HG02623 (cell line): ENCODE measurements at regions not wholly inside any gene's neighbourhood (a gene's known extent, or its start where the extent isn't known, plus 50 kb on each side); places are given as distances from the start of the nearest gene placed in this dataset.

ENCODE experiments used
- ATAC-seq: cut with Tn5 transposase; IDR thresholded peaks from one replicate; pipeline ENCODE4 v1.9.1; 2021; ENCODE audit warnings: moderate library complexity; ENCODE audit not compliant: unreplicated experiment

- no peak for ATAC-seq
Observed at GRCh38 chr18:22040533-22040932, 128.9 kb upstream of the GATA6 start.

GRCh38 chr18:22043837-22044236 lies 125.6 kb upstream of the GATA6 start:
- ATAC-seq = no peak

GRCh38 chr18:22044474-22045220 lies 124.7 kb upstream of the GATA6 start:
- no peak for ATAC-seq

GRCh38 chr18:22045221-22045918 lies 124.0 kb upstream of the GATA6 start:
- no peak for ATAC-seq

GRCh38 chr18:22046473-22046872 lies 122.9 kb upstream of the GATA6 start:
- ATAC-seq = no peak

GRCh38 chr18:22047485-22047884 lies 121.9 kb upstream of the GATA6 start:
- no peak for ATAC-seq

GRCh38 chr18:22048221-22048620 lies 121.2 kb upstream of the GATA6 start:
- no peak for ATAC-seq

GRCh38 chr18:22048932-22049615 lies 120.3 kb upstream of the GATA6 start:
- no peak for ATAC-seq

- no peak for ATAC-seq
Observed at GRCh38 chr18:22052405-22053105, 116.8 kb upstream of the GATA6 start.

- ATAC-seq = no peak
Observed at GRCh38 chr18:22055466-22056238, 113.7 kb upstream of the GATA6 start.

- no peak for ATAC-seq
Observed at GRCh38 chr18:22056950-22057349, 112.4 kb upstream of the GATA6 start.

GRCh38 chr18:22057908-22058527 lies 111.4 kb upstream of the GATA6 start:
- ATAC-seq = no peak

- no peak for ATAC-seq
Observed at GRCh38 chr18:22060361-22060760, 109.0 kb upstream of the GATA6 start.

- no peak for ATAC-seq
Observed at GRCh38 chr18:22063102-22063501, 106.3 kb upstream of the GATA6 start.

- ATAC-seq = no peak
Observed at GRCh38 chr18:22063672-22064071, 105.7 kb upstream of the GATA6 start.

GRCh38 chr18:22064581-22064980 lies 104.8 kb upstream of the GATA6 start:
- ATAC-seq = no peak

- no peak for ATAC-seq
Observed at GRCh38 chr18:22065311-22065710, 104.1 kb upstream of the GATA6 start.

GRCh38 chr18:22066083-22066485 lies 103.3 kb upstream of the GATA6 start:
- no peak for ATAC-seq

- ATAC-seq = no peak
Observed at GRCh38 chr18:22067109-22067508, 102.3 kb upstream of the GATA6 start.

GRCh38 chr18:22067682-22068081 lies 101.7 kb upstream of the GATA6 start:
- no peak for ATAC-seq
